ENCODE measurements at regions not wholly inside any gene's neighbourhood (a gene's known extent, or its start where the extent isn't known, plus 50 kb on each side); places are given as distances from the start of the nearest gene placed in this dataset.

GRCh38 chr11:70863186-70863585 lies 389.2 kb downstream of the SHANK2 start:
- WGBS (ENCODE audit: insufficient coverage, low coverage, missing lambda C conversion rate): 0% methylated on average over 9 of the region's 9 CpGs

DNA sequence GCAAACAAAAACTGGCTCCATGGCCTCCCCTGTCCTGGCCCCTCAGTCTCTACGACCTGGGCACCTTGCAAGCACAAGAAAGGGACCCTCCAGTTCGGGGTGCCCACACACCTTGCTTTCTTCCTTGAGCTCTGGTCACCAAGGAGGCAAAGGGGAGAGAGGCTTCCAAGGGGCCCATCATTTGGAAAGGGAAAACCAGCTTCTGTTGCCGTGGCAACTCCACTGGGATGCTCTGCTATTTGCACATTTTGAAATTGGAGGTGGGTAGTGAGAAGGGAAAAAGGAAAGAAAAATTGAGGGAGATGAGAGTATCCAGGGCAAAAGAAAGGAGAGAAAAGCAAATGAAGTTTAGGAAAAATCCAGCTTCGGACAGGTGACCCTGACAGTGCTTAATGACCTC lies 388.4 kb downstream of the SHANK2 start:
- DNase-seq (ENCODE audit: extremely low read depth in 1 of 4, low spot score in 3 of 4): no peak
- 0% methylated on average over 4 of the region's 4 CpGs for WGBS (ENCODE audit: insufficient coverage, low coverage, missing lambda C conversion rate)
- BruUV-seq (replicated peaks): no TSS peak
- no peak for TF ChIP-seq ZBTB7A (IDR thresholded peaks at IDR 0.05; ENCODE audit: borderline replicate concordance, control insufficient read depth, low read depth, low read length)
- TF ChIP-seq, protein P1, sequence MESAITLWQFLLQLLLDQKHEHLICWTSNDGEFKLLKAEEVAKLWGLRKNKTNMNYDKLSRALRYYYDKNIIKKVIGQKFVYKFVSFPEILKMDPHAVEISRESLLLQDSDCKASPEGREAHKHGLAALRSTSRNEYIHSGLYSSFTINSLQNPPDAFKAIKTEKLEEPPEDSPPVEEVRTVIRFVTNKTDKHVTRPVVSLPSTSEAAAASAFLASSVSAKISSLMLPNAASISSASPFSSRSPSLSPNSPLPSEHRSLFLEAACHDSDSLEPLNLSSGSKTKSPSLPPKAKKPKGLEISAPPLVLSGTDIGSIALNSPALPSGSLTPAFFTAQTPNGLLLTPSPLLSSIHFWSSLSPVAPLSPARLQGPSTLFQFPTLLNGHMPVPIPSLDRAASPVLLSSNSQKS (CRISPR knock-in tag; IDR thresholded peaks at IDR 0.05): no peak
- TF ChIP-seq USF1 (CRISPR knock-in tag; IDR thresholded peaks at IDR 0.05): no peak
- TF ChIP-seq, protein P2, sequence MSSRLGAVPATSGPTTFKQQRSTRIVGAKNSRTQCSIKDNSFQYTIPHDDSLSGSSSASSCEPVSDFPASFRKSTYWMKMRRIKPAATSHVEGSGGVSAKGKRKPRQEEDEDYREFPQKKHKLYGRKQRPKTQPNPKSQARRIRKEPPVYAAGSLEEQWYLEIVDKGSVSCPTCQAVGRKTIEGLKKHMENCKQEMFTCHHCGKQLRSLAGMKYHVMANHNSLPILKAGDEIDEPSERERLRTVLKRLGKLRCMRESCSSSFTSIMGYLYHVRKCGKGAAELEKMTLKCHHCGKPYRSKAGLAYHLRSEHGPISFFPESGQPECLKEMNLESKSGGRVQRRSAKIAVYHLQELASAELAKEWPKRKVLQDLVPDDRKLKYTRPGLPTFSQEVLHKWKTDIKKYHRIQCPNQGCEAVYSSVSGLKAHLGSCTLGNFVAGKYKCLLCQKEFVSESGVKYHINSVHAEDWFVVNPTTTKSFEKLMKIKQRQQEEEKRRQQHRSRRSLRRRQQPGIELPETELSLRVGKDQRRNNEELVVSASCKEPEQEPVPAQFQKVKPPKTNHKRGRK (tag; IDR thresholded peaks at IDR 0.05): no peak
- TF ChIP-seq RFX1 (IDR thresholded peaks at IDR 0.05): peak; percentile 46; the same call in 1 of the 2 replicates
- TF ChIP-seq THAP7 (CRISPR knock-in tag; IDR thresholded peaks at IDR 0.05): no peak

More at GRCh38 chr11:70863186-70863585, 389.2 kb downstream of the SHANK2 start:
- ATAC-seq: no peak
- Histone ChIP-seq H3K79me2 (ENCODE audit: control insufficient read depth, insufficient read depth, low read length) (no peaks in the 10 kb centered on the region), H3K4me2 (ENCODE audit: insufficient read depth, low read length) (no peak overlapping the region), H3K9me3 (replicated peaks; ENCODE audit: control insufficient read depth, insufficient read depth, low read depth, low read length) (no peaks in the 10 kb centered on the region), H2AFZ (ENCODE audit: low read depth, low read length) (no peak overlapping the region), H3K9ac (ENCODE audit: insufficient read depth in 1 of 2, low read depth in 2 of 2, low read length in 2 of 2) (no peak overlapping the region; a peak in 1 of 4 replicates), H3K27me3 (ENCODE audit: control insufficient read depth in 2 of 2, insufficient read depth in 2 of 2, low read length in 2 of 2) (peaks cover 3 to 17% of the 10 kb centered on the region in 2 experiments), H3K4me1 (replicated peaks in 1 of 2; ENCODE audit: control insufficient read depth in 2 of 2, insufficient read depth in 2 of 2, low read length in 2 of 2) (no peaks in the 10 kb centered on the region), H3K4me3 (no peak overlapping the region), H4K20me1 (replicated peaks; ENCODE audit: control insufficient read depth, insufficient read depth, low read length) (no peaks in the 10 kb centered on the region; the same call in 1 of the 2 replicates), H3K36me3 (ENCODE audit: control insufficient read depth, insufficient read depth, low read length) (no peaks in the 10 kb centered on the region), H3K27ac (ENCODE audit: extremely low read depth, low read depth, low read length) (no peak overlapping the region), H3K9me1 (ENCODE audit: control insufficient read depth, insufficient read depth, low read length) (no peaks in the 10 kb centered on the region)
- ChIA-PET POLR2A (no interaction called here), CTCF (ENCODE audit: low intra/inter-chr PET ratio) (no interaction called here)
- in situ Hi-C loops (cut with MboI): no loop called here
- TF ChIP-seq STAG1 (CRISPR knock-in tag; IDR thresholded peaks at IDR 0.05; ENCODE audit: borderline replicate concordance) (no peak), ELF4 (CRISPR knock-in tag; IDR thresholded peaks at IDR 0.05) (no peak), HOMEZ (CRISPR knock-in tag; IDR thresholded peaks at IDR 0.05) (no peak), TRIM24 (IDR thresholded peaks at IDR 0.05) (no peak), TCFL5 (CRISPR knock-in tag; conservative IDR thresholded peaks at IDR 0.05) (no peak)
- BruUV-seq (replicated peaks): no TSS peak
- intact Hi-C loops (cut with micrococcal nuclease): no loop called here
- DNase-seq (ENCODE audit: extremely low read depth in 1 of 4, low spot score in 3 of 4): no peak
- FAIRE-seq: no peak

More for the DNA sequence above, 388.4 kb downstream of the SHANK2 start:
- Histone ChIP-seq H3K4me3 (no peak overlapping the region), H3K9ac (ENCODE audit: insufficient read depth in 1 of 2, low read depth in 2 of 2, low read length in 2 of 2) (no peak overlapping the region), H2AFZ (ENCODE audit: low read depth, low read length) (no peak overlapping the region), H3K79me2 (ENCODE audit: control insufficient read depth, insufficient read depth, low read length) (no peaks in the 10 kb centered on the region), H3K9me3 (replicated peaks; ENCODE audit: control insufficient read depth, insufficient read depth, low read depth, low read length) (no peaks in the 10 kb centered on the region), H3K27ac (ENCODE audit: extremely low read depth, low read depth, low read length) (no peak overlapping the region), H3K27me3 (ENCODE audit: control insufficient read depth in 2 of 2, insufficient read depth in 2 of 2, low read length in 2 of 2) (peaks cover 3 to 25% of the 10 kb centered on the region in 2 experiments), H4K20me1 (replicated peaks; ENCODE audit: control insufficient read depth, insufficient read depth, low read length) (peaks cover 6% of the 10 kb centered on the region; the same call in 1 of the 2 replicates), H3K36me3 (ENCODE audit: control insufficient read depth, insufficient read depth, low read length) (no peaks in the 10 kb centered on the region), H3K9me1 (ENCODE audit: control insufficient read depth, insufficient read depth, low read length) (no peaks in the 10 kb centered on the region), H3K4me1 (replicated peaks in 1 of 2; ENCODE audit: control insufficient read depth in 2 of 2, insufficient read depth in 2 of 2, low read length in 2 of 2) (no peaks in the 10 kb centered on the region), H3K4me2 (ENCODE audit: insufficient read depth, low read length) (no peak overlapping the region)
- in situ Hi-C loops (cut with MboI): no loop called here
- POLR2A ChIA-PET: no interaction called here
- no peak for FAIRE-seq
- intact Hi-C loops (cut with micrococcal nuclease): no loop called here
- ATAC-seq: no peak
- CTCF ChIA-PET (ENCODE audit: low intra/inter-chr PET ratio): no interaction called here

All from K562 (cell line).